CD4-positive, alpha-beta T cell treated with Interferon alpha-2 for 1 hour (primary cell): ENCODE measurements at regions not wholly inside any gene's neighbourhood (a gene's known extent, or its start where the extent isn't known, plus 50 kb on each side); places are given as distances from the start of the nearest gene placed in this dataset.
"Not testable (repeated sequence)": the region's sequence is repeated elsewhere in the genome, so short reads cannot be mapped to it uniquely, and the experiment has no call there.

Experiments
- DNase-seq, 2 donors: peaks; one replicate each; pipeline ENCODE4 v3.0.0-alpha.2; 2020 to 2022

GRCh38 chr12:108421082-108421481, 82.0 kb upstream of the CMKLR1 start:
- DNase-seq: not testable (repeated sequence)

DNA sequence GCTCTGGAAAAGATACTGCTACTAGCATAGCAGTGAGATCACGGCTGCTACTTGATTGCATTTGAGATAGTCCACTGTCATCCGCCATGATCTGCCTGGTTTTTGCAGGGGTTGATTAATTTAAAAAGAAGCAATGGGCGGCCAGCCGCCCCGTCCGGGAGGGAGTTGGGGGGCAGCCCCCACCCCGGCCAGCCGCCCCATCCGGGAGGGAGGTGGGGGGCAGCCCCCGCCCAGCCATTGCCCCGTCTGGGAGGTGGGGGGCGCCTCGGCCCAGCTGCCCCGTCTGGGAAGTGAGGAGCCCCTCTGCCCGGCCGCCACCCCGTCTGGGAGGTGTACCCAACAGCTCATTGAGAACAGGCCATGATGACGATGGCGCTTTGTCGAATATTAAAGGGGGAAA, 81.3 kb upstream of the CMKLR1 start:
- DNase-seq: not testable (repeated sequence)

DNA sequence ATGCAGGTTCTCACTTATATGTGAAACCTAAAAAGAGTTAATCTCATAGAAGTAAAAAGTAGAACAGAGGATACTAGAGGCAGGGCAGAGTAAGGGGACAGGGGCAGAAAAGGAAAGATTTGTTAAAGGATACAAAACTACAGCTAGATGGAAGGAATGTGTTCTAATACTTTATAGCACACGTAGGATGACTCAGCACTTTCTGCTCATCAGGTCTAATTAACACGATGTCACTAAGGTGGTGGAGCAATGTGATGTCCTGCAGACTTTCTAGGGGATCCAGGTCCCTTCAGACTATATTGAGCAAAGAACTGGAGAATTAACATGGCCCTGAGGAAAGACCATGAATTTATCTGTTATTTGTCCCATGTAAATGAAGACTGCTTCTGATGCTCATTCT, 80.8 kb upstream of the CMKLR1 start:
- DNase-seq: no peak

GRCh38 chr12:108418164-108418890, 79.2 kb upstream of the CMKLR1 start:
- DNase-seq: no peak

DNA sequence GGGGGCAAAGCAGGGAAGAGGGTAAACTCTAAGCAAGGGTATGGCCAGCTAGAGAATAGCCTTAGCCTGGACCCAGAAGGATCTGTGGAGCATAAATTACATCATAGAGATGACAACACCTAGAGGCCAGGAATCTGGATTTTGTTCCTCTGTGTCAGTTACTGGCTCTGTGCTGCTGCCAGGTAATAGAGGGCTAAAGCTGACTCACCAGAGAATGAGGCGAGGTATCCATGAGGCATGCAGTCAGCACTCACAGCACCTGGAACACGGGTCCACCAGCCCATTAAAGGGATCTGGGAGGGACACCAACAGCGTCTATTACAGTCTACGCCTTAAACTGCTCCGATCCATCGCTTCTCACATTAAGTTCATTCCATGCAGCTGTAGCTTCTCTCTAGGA, 74.9 kb upstream of the CMKLR1 start:
- no peak for DNase-seq

- no peak for DNase-seq
Observed at GRCh38 chr12:108410689-108411088, 71.6 kb upstream of the CMKLR1 start.

DNA sequence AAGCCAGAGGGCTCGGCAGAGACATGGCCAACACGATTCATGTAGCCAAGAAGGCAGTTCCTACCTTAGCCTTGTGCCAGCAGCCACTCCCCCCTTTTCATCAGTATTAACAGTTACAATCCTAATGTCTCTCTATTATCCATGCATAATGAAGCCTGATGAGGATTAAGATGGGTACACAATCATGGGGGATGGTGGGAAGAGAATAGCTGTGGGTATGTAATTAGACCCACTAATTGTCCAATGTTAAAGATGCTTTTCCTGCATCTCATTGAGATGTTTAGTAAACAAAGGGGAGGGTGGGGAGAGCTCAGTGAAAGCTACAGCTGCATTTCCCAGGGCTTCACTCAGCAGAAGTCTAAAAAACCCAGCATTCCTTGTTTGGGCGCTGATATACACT, 70.4 kb upstream of the CMKLR1 start:
- no peak for DNase-seq

DNA sequence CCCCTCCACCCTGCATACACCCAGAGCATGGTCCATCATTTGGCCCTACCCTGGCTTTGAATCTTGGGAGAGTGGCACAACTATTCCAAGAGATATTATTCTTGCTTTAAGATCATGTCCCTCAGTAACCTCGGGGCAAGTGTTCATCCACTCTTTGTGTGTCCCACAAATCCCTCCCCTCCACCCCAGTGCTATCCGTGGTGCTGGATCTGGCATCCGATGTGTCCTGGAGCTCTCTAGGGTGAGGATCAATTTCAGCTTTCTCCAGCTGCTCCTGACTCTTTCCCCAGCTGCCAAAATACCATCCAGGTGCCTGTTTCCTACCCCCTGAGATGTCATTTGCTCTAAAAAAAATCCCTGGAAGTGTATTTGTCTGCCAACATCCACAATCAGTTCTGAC, 64.8 kb upstream of the CMKLR1 start:
- DNase-seq: no peak

GRCh38 chr12:108401964-108402363, 62.9 kb upstream of the CMKLR1 start:
- DNase-seq: no peak

- no peak for DNase-seq
Observed at GRCh38 chr12:108400900-108401480, 61.9 kb upstream of the CMKLR1 start.

GRCh38 chr12:108400481-108400880, 61.4 kb upstream of the CMKLR1 start:
- DNase-seq: no peak

DNA sequence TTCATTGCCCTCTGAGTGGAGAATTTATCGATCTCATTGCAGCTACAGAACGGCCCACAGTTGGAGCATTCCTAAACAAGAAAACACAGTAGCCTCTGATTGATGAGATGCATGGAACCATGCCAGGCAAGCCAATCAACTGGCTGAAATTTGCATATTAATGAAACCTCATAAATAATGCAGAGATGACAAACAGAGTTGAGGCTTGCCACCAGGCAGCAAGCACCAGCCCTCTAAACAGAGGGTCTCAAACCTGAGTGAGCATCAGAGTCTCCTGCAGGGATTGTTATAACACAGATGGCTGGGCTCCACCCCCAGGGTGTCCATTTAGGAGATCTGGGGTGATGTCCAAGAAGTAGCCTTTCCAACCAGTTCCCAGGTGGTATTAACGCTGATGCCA, 60.9 kb upstream of the CMKLR1 start:
- DNase-seq: no peak

DNA sequence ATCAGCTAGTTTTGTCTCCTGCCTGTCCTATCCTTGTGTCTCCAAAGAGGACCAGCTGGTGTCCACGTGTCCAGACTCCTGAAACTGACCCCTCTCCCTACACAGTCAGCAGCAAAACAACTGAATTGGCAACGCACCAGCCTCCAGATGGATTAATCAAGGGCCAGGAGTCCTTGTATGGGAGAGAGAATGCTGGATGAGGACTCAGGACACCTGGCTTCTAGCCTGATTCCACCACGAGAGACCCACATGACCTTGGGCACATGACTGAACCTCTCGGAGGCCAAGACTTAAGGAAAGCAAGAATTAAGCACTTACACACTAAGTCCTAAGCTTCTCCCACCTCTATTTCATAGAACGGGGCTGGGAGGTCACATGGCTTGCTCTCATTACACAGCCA, 60.4 kb upstream of the CMKLR1 start:
- DNase-seq: no peak

DNA sequence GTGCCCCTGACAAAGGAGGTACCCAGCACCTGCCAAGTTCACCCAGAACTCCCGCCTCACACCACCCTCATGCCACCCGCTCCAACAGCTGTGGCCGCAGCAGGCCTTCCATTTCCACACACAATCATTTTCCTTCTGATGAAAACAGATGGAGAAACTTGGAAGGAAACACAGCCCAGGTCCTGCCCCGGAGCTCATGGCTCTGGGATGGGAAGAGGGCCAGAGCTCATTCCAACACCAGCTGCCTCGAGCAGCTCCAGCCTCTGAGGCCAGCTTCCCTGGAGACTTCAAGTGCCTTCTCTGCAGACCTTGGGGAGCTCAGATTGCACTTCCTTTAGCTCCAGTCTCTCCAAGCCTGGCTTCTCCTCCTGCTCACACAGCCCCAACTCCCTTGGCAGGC, 55.1 kb upstream of the CMKLR1 start:
- no peak for DNase-seq

GRCh38 chr12:108392284-108392683, 53.2 kb upstream of the CMKLR1 start:
- DNase-seq: no peak

DNA sequence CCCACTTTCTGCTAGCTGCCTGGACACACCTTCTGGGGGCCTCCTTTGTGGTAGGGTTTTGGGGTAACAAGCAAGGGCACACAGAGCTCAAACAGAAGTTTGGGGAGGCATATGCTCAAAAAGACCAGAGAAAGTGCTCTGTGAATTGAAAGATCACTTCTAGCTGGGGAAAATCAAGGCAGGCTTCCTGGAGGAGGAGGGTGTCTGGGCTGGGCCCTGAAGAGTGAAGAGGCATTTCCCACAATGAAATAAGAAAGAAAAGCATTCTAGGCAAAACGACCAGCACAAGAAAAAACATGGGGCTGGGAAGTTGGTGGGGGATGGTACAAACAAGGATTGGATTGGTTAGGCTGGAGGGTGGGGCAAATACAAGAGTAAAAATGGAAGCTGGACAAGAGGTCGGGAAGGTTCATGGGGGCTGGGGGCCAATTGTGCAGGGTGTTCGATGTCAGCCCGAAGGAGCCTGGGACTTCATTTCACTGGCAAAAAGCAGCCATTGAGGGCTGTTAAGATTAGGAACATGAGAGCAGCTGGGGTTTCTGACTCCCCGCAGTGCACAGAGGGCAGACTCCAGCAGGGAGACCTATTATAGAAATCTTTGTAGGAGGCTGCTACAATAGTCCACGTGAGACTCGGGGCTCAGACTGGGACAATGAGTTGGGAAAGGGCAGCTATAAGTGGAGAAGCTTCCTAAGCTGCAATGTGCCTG, 51.5 kb upstream of the CMKLR1 start:
- no peak for DNase-seq

- DNase-seq: no peak
Observed at GRCh38 chr12:108389544-108389943, 50.4 kb upstream of the CMKLR1 start.
